ENCODE measurements at regions not wholly inside any gene's neighbourhood (a gene's known extent, or its start where the extent isn't known, plus 50 kb on each side); places are given as distances from the start of the nearest gene placed in this dataset.

- H3K4me3 Mint-ChIP-seq = no peak overlapping the region
- no peaks in the 10 kb centered on the region for H3K27me3 Mint-ChIP-seq (ENCODE audit: low read depth)
- peaks cover 5% of the 10 kb centered on the region for H3K4me1 Mint-ChIP-seq
- TF ChIP-seq CTCF (conservative IDR thresholded peaks at IDR 0.05) = no peak
- no peak for DNase-seq (ENCODE audit: low read depth, low spot score)
- H3K36me3 Mint-ChIP-seq (ENCODE audit: low read depth) = no peaks in the 10 kb centered on the region
- peaks cover 6% of the 10 kb centered on the region for H3K9me3 Mint-ChIP-seq
- no peak overlapping the region for H3K27ac Mint-ChIP-seq (ENCODE audit: unreplicated experiment)
Measured at GRCh38 chr1:239924741-239925350, 166.8 kb upstream of the FMN2 start.

- Mint-ChIP-seq H3K9me3 (peaks cover 2% of the 10 kb centered on the region), H3K27ac (ENCODE audit: unreplicated experiment) (no peak overlapping the region)
Measured at GRCh38 chr1:239926184-239926583, 165.5 kb upstream of the FMN2 start.

GRCh38 chr1:239929317-239929716 lies 162.4 kb upstream of the FMN2 start:
- Mint-ChIP-seq H3K4me1 (peaks cover 5% of the 10 kb centered on the region), H3K36me3 (ENCODE audit: low read depth) (no peaks in the 10 kb centered on the region), H3K9me3 (no peaks in the 10 kb centered on the region), H3K4me3 (no peak overlapping the region), H3K27ac (ENCODE audit: unreplicated experiment) (no peak overlapping the region), H3K27me3 (ENCODE audit: low read depth) (no peaks in the 10 kb centered on the region)
- no peak for TF ChIP-seq CTCF (conservative IDR thresholded peaks at IDR 0.05)
- no peak for DNase-seq (ENCODE audit: low read depth, low spot score)

More at GRCh38 chr1:239926184-239926583, 165.5 kb upstream of the FMN2 start:
- Mint-ChIP-seq H3K27me3 (ENCODE audit: low read depth) (no peaks in the 10 kb centered on the region), H3K4me3 (no peak overlapping the region), H3K4me1 (peaks cover 5% of the 10 kb centered on the region), H3K36me3 (ENCODE audit: low read depth) (no peaks in the 10 kb centered on the region)
- DNase-seq (ENCODE audit: low read depth, low spot score) = no peak
- no peak for TF ChIP-seq CTCF (conservative IDR thresholded peaks at IDR 0.05)

- Mint-ChIP-seq H3K4me1 (peaks cover 5% of the 10 kb centered on the region), H3K27ac (ENCODE audit: unreplicated experiment) (no peak overlapping the region), H3K9me3 (no peaks in the 10 kb centered on the region), H3K27me3 (ENCODE audit: low read depth) (no peaks in the 10 kb centered on the region), H3K36me3 (ENCODE audit: low read depth) (no peaks in the 10 kb centered on the region), H3K4me3 (no peak overlapping the region)
- TF ChIP-seq CTCF (conservative IDR thresholded peaks at IDR 0.05) = no peak
- DNase-seq (ENCODE audit: low read depth, low spot score) = no peak
Measured at GRCh38 chr1:239930686-239931262, 160.9 kb upstream of the FMN2 start.

- Mint-ChIP-seq H3K4me1 (peaks cover 5% of the 10 kb centered on the region), H3K27ac (ENCODE audit: unreplicated experiment) (peak overlapping the region; percentile 67), H3K9me3 (no peaks in the 10 kb centered on the region), H3K27me3 (ENCODE audit: low read depth) (no peaks in the 10 kb centered on the region), H3K4me3 (no peak overlapping the region), H3K36me3 (ENCODE audit: low read depth) (no peaks in the 10 kb centered on the region)
- no peak for DNase-seq (ENCODE audit: low read depth, low spot score)
- no peak for TF ChIP-seq CTCF (conservative IDR thresholded peaks at IDR 0.05)
Measured at GRCh38 chr1:239931341-239931740, 160.3 kb upstream of the FMN2 start.
